ENCODE measurements at regions not wholly inside any gene's neighbourhood (a gene's known extent, or its start where the extent isn't known, plus 50 kb on each side); places are given as distances from the start of the nearest gene placed in this dataset.

DNA sequence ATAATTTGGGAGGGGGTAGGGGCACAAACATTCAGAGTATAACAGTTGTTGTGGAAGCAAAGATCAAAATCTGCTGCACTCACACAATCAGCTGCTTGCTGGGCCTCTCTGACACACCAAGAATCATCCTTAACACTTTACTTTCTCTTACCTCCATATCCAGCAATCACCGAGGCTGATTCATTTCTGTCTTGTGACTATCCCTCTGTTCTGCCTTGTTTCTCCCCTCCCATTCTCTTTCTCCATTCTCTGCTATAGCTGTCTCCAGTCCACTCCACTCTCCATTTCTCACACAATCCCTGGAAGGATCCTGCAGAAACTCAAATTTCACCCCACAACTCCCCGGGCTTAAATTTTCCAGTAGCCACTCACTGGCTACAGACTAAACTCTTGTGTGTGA is 91.8 kb upstream of the NGF start:
- peak overlapping the region; percentile 72 for H2BK120ac ChIP-seq (ENCODE audit: low read depth, low read length)
- no peak overlapping the region for H2AFZ ChIP-seq (replicated peaks; ENCODE audit: low read length, poor library complexity)
- H3K4me3 ChIP-seq (ENCODE audit: insufficient read depth, low read depth, low read length): no peak overlapping the region
- H4K8ac ChIP-seq (ENCODE audit: low read depth in 2 of 2, low read length in 2 of 2): peak overlapping the region; percentile 15 to 27; a peak in 1 of 4 replicates
- H3K9me1 ChIP-seq (ENCODE audit: insufficient read depth, low read length): peaks cover 30% of the 10 kb centered on the region
- H2BK15ac ChIP-seq (ENCODE audit: low read depth, low read length): peak overlapping the region; percentile 17; the same call in 1 of the 3 replicates
- peaks cover 17% of the 10 kb centered on the region for H3K4me1 ChIP-seq (ENCODE audit: control insufficient read depth, insufficient read depth, low read length)
- no peak overlapping the region for H3K56ac ChIP-seq (ENCODE audit: extremely low read depth, insufficient read depth, low read length)
- H3K4me2 ChIP-seq (ENCODE audit: low read depth, low read length): no peak overlapping the region
- H3K14ac ChIP-seq (replicated peaks; ENCODE audit: low read depth, low read length): no peak overlapping the region; the same call in 1 of the 2 replicates
- TF ChIP-seq POLR2A (IDR thresholded peaks at IDR 0.05; ENCODE audit: low read depth, low read length) (no peak), NFE2L2 (IDR thresholded peaks at IDR 0.05; ENCODE audit: low read depth, low read length) (no peak), FOS (IDR thresholded peaks at IDR 0.05; ENCODE audit: low read depth, low read length) (no peak), RCOR1 (IDR thresholded peaks at IDR 0.05; ENCODE audit: insufficient replicate concordance, low read length) (no peak), MAZ (IDR thresholded peaks at IDR 0.05; ENCODE audit: borderline replicate concordance, low read depth, low read length) (no peak), SMC3 (IDR thresholded peaks at IDR 0.05; ENCODE audit: low read depth, low read length) (no peak), MXI1 (IDR thresholded peaks at IDR 0.05; ENCODE audit: borderline replicate concordance, low read depth, low read length) (no peak), BHLHE40 (IDR thresholded peaks at IDR 0.05; ENCODE audit: low read depth, low read length) (no peak), RFX5 (IDR thresholded peaks at IDR 0.05; ENCODE audit: low read depth, low read length) (no peak), CEBPB (IDR thresholded peaks at IDR 0.05; ENCODE audit: low read depth, low read length) (no peak), CHD1 (IDR thresholded peaks at IDR 0.05; ENCODE audit: low read depth, low read length) (no peak), MAFK (IDR thresholded peaks at IDR 0.05; ENCODE audit: low read depth, low read length) (no peak), RAD21 (IDR thresholded peaks at IDR 0.05; ENCODE audit: low read length) (no peak)
- TF ChIP-seq, protein P1, sequence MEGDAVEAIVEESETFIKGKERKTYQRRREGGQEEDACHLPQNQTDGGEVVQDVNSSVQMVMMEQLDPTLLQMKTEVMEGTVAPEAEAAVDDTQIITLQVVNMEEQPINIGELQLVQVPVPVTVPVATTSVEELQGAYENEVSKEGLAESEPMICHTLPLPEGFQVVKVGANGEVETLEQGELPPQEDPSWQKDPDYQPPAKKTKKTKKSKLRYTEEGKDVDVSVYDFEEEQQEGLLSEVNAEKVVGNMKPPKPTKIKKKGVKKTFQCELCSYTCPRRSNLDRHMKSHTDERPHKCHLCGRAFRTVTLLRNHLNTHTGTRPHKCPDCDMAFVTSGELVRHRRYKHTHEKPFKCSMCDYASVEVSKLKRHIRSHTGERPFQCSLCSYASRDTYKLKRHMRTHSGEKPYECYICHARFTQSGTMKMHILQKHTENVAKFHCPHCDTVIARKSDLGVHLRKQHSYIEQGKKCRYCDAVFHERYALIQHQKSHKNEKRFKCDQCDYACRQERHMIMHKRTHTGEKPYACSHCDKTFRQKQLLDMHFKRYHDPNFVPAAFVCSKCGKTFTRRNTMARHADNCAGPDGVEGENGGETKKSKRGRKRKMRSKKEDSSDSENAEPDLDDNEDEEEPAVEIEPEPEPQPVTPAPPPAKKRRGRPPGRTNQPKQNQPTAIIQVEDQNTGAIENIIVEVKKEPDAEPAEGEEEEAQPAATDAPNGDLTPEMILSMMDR (conservative IDR thresholded peaks at IDR 0.05; ENCODE audit: low read depth, low read length): no peak
- TF ChIP-seq, protein P2, sequence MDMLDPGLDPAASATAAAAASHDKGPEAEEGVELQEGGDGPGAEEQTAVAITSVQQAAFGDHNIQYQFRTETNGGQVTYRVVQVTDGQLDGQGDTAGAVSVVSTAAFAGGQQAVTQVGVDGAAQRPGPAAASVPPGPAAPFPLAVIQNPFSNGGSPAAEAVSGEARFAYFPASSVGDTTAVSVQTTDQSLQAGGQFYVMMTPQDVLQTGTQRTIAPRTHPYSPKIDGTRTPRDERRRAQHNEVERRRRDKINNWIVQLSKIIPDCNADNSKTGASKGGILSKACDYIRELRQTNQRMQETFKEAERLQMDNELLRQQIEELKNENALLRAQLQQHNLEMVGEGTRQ (IDR thresholded peaks at IDR 0.05; ENCODE audit: low read depth, low read length): no peak
- TF ChIP-seq, protein P3, sequence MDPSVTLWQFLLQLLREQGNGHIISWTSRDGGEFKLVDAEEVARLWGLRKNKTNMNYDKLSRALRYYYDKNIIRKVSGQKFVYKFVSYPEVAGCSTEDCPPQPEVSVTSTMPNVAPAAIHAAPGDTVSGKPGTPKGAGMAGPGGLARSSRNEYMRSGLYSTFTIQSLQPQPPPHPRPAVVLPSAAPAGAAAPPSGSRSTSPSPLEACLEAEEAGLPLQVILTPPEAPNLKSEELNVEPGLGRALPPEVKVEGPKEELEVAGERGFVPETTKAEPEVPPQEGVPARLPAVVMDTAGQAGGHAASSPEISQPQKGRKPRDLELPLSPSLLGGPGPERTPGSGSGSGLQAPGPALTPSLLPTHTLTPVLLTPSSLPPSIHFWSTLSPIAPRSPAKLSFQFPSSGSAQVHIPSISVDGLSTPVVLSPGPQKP (IDR thresholded peaks at IDR 0.05; ENCODE audit: borderline replicate concordance, low read depth, low read length): no peak
- CTCF ChIA-PET: no interaction called here
- H2AK9ac ChIP-seq (replicated peaks; ENCODE audit: low read depth, low read length, poor library complexity): no peak overlapping the region
- no peak overlapping the region for H3K23ac ChIP-seq (ENCODE audit: low read depth, low read length)
- no peaks in the 10 kb centered on the region for H3K36me3 ChIP-seq (ENCODE audit: control insufficient read depth, insufficient read depth, low read length)
- no peaks in the 10 kb centered on the region for H4K20me1 ChIP-seq (ENCODE audit: insufficient read depth, low read length)
- DNase-seq: peak; percentile 72
- no peak overlapping the region for H3K27ac ChIP-seq (ENCODE audit: insufficient read depth, low read length)
- POLR2A ChIA-PET (ENCODE audit: unreplicated experiment): no interaction called here
- dilution Hi-C loops (cut with HindIII; ENCODE audit: low sequenced_read_pairs, unreplicated experiment): no loop called here
- no TSS peak for BruUV-seq (replicated peaks)
- WGBS, 2 experiments (ENCODE audit: extremely low coverage in 2 of 2, insufficient read length in 1 of 2): 20% methylated on average over 1 of the region's 2 CpGs; no CpG with 5 or more reads in 1 of the 2 experiments
- no peak for ATAC-seq (ENCODE audit: low read depth)
- peak overlapping the region; percentile 55 for H2BK5ac ChIP-seq (ENCODE audit: low read depth, low read length, poor library complexity, severe bottlenecking)
- peak overlapping the region; percentile 24; the same call in 1 of the 2 replicates for H3K18ac ChIP-seq (ENCODE audit: low read depth, low read length)
- H3K79me1 ChIP-seq (ENCODE audit: low read depth in 1 of 2, low read length in 2 of 2): no peaks in the 10 kb centered on the region
- H3K27me3 ChIP-seq (ENCODE audit: control insufficient read depth, insufficient read depth, low read length): no peaks in the 10 kb centered on the region
- H3K9me3 ChIP-seq (ENCODE audit: control insufficient read depth, insufficient read depth, low read length): no peaks in the 10 kb centered on the region
- H3K4ac ChIP-seq (ENCODE audit: low read depth, low read length): peak overlapping the region; percentile 5
- no peak overlapping the region for H4K5ac ChIP-seq (ENCODE audit: low read depth, low read length)
- H3K9ac ChIP-seq (ENCODE audit: low read depth, low read length): no peak overlapping the region
- H2BK20ac ChIP-seq (ENCODE audit: low read depth, low read length): peak overlapping the region; percentile 40; the same call in 1 of the 2 replicates
- H4K91ac ChIP-seq (ENCODE audit: insufficient read depth, low read depth, low read length): 0 out of 2 replicates have a peak overlapping the region, but pooled peaks have one; percentile 13
- intact Hi-C loops (cut with micrococcal nuclease): no loop called here
- in situ Hi-C loops (cut with MboI; ENCODE audit: low sequenced_read_pairs): no loop called here
- H2AK5ac ChIP-seq (ENCODE audit: low read depth, low read length): peak overlapping the region; percentile 3; the same call in 1 of the 2 replicates

Data from IMR-90 (cell line).